Suprapubic skin (tissue), 3 donors: ENCODE measurements at regions not wholly inside any gene's neighbourhood (a gene's known extent, or its start where the extent isn't known, plus 50 kb on each side); places are given as distances from the start of the nearest gene placed in this dataset.

ENCODE experiments used
- POLR2A ChIP-seq, 2 donors: fragments of 450-650 bp; IDR thresholded peaks; one replicate each; pipeline ENCODE4 v1.6.1; 2017; ENCODE audit warnings: antibody characterized with exemption in 2 of 2, mild to moderate bottlenecking in 2 of 2, moderate library complexity in 2 of 2
- TF ChIP-seq, protein P1 (sequence below), 2 donors: fragments of 200-600 bp in 1 of 2; fragments of 450-650 bp in 1 of 2; sonication (generic) in 1 of 2; IDR thresholded peaks; one replicate each; pipeline ENCODE4 v1.5.1; 2016 to 2019; ENCODE audit warnings: antibody characterized with exemption in 2 of 2, mild to moderate bottlenecking in 1 of 2, moderate library complexity in 1 of 2

DNA sequence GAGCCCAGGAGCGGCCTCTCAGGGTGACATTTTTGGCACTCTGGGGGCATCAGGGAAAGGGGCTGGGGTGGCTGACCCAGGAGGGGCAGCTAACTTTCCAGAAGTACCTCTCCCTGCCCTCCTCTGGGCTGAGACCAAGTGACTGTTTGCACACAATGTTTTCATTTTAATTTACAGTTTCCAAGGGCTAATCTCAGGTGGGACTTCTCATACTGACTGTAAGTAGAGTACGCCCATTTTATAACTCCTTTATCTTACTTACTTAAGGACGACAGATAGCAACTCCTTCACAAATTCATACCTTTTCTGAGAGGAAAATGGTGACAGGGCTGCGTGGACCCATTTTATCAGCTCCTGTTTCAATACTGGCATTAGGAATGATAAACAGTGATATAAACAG lies 172.9 kb upstream of the EXOC2 start:
- TF ChIP-seq, protein P1, sequence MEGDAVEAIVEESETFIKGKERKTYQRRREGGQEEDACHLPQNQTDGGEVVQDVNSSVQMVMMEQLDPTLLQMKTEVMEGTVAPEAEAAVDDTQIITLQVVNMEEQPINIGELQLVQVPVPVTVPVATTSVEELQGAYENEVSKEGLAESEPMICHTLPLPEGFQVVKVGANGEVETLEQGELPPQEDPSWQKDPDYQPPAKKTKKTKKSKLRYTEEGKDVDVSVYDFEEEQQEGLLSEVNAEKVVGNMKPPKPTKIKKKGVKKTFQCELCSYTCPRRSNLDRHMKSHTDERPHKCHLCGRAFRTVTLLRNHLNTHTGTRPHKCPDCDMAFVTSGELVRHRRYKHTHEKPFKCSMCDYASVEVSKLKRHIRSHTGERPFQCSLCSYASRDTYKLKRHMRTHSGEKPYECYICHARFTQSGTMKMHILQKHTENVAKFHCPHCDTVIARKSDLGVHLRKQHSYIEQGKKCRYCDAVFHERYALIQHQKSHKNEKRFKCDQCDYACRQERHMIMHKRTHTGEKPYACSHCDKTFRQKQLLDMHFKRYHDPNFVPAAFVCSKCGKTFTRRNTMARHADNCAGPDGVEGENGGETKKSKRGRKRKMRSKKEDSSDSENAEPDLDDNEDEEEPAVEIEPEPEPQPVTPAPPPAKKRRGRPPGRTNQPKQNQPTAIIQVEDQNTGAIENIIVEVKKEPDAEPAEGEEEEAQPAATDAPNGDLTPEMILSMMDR (IDR thresholded peaks at IDR 0.05): no peak
- no peak for TF ChIP-seq POLR2A (IDR thresholded peaks at IDR 0.05)
